ENCODE measurements at regions not wholly inside any gene's neighbourhood (a gene's known extent, or its start where the extent isn't known, plus 50 kb on each side); places are given as distances from the start of the nearest gene placed in this dataset.

DNA sequence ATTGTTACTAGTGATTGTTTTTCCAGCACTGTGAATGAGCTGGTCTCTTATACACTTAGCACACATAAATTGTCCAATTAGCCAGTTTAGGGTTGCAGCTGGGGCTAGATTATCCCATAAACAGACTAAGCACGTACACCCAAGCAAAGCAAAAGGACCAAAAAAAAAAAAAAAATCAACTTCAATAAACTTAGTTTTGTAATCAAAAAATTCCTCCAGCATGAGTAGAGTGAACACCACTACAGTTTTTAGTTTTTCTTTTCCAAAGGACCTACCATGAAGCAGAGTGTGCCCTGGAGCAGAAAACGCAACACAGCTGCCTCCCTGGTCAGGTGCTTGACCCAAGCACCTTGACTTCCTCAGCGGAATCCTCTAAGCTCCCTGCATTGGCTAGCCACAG, 249.4 kb upstream of the SLC14A2 start:
- H3K27me3 ChIP-seq, result no peaks in the 10 kb centered on the region
- intact Hi-C loops (cut with DNase I; ENCODE audit: low total_unique reads), result no loop called here
- H3K27ac ChIP-seq, result no peak overlapping the region
- H3K4me1 ChIP-seq, result peaks cover 10 to 22% of the 10 kb centered on the region in 2 donors
- no peak overlapping the region for H3K4me3 ChIP-seq
- in situ Hi-C loops (cut with MboI; ENCODE audit: low sequenced_read_pairs in 4 of 4), result no loop called here
- ATAC-seq, result no peak
- no peaks in the 10 kb centered on the region for H3K9me3 ChIP-seq
- H3K36me3 ChIP-seq, result no peaks in the 10 kb centered on the region
- no peak for DNase-seq
- TF ChIP-seq, protein P1, sequence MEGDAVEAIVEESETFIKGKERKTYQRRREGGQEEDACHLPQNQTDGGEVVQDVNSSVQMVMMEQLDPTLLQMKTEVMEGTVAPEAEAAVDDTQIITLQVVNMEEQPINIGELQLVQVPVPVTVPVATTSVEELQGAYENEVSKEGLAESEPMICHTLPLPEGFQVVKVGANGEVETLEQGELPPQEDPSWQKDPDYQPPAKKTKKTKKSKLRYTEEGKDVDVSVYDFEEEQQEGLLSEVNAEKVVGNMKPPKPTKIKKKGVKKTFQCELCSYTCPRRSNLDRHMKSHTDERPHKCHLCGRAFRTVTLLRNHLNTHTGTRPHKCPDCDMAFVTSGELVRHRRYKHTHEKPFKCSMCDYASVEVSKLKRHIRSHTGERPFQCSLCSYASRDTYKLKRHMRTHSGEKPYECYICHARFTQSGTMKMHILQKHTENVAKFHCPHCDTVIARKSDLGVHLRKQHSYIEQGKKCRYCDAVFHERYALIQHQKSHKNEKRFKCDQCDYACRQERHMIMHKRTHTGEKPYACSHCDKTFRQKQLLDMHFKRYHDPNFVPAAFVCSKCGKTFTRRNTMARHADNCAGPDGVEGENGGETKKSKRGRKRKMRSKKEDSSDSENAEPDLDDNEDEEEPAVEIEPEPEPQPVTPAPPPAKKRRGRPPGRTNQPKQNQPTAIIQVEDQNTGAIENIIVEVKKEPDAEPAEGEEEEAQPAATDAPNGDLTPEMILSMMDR (IDR thresholded peaks at IDR 0.05 in 4 of 5, conservative IDR thresholded peaks at IDR 0.05 in 1 of 5), result no peak
- TF ChIP-seq POLR2A (IDR thresholded peaks at IDR 0.05), result no peak

DNA sequence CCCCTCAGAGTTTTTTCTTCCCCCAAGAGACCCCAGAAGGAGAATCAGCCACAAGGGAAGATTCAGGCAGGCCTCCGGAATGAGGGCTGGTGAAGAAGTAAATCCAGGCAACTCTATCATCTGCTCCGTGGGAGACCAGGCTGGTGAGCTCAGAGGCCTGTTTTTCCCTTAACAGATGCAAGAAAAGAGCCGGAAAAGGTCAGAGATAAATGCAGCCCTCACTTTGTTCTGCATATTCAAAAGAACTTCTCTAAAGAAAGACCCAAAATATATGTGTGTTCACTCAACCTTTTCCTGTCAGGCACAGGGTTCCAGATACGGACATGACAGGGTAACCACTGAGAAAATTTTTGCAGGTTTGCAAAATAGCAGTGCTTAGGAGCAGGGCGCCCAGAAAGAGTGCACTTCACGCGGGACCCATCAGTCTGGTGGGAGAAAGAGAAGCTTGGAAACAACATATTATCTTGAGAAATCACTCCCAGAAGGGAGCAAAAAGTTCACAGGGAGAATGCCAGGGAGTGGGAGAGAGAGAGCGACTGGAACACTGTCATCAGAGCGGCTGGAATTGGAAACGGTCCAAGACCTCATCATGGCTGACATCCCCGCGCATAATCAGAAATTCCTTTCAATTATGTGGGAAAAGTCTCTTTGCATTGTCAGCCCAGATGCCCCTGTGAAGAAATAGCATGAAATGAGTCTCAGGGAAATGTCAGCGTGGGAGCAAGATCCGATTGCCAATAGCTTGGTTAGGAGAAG, 244.8 kb upstream of the SLC14A2 start:
- no peak overlapping the region for H3K4me3 ChIP-seq
- intact Hi-C loops (cut with DNase I; ENCODE audit: low total_unique reads) (no loop called here), in situ Hi-C loops (cut with MboI; ENCODE audit: low sequenced_read_pairs in 4 of 4) (no loop called here)
- peak in 1 of 2 donors; percentile 26 for ATAC-seq
- peak overlapping the region in 2 of 4 donors; percentile 22 to 23 for H3K27ac ChIP-seq
- H3K4me1 ChIP-seq, result peaks cover 7 to 14% of the 10 kb centered on the region in 2 donors
- no peak for TF ChIP-seq POLR2A (IDR thresholded peaks at IDR 0.05)
- TF ChIP-seq, protein P1 (IDR thresholded peaks at IDR 0.05 in 4 of 5, conservative IDR thresholded peaks at IDR 0.05 in 1 of 5), result no peak
- H3K9me3 ChIP-seq, result no peaks in the 10 kb centered on the region
- no peak for DNase-seq
- H3K27me3 ChIP-seq, result no peaks in the 10 kb centered on the region
- no peaks in the 10 kb centered on the region for H3K36me3 ChIP-seq

DNA sequence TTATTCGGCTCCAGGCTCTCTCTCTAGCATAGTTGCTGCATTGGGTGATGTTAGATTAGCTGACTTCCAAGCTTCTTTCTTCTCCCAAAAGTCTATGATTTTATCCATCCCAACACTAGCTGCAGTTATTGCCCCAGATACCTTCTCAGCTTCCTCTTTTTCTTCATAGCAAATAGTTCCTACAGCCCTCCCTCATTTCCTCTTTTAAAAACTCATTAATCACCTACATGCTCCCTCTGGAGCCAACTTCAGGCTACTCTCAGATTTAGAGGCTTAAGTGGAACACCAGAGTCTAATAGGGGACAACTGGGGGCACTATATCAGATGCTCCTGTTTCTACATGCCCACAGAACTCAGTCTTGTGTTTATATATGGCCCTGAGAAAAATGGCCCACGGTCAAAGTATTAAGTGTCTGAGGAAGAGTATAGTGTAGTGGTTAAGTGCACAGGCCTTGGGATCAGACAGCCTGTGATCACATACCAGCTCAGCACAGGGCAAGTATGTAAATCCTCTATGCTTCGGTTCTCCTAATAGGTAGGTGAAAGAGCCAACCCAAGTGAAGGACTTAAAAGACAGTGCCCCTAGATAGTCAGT, 241.9 kb upstream of the SLC14A2 start:
- Histone ChIP-seq H3K27me3 (no peaks in the 10 kb centered on the region), H3K4me3 (no peak overlapping the region), H3K4me1 (peaks cover 16 to 23% of the 10 kb centered on the region in 2 donors), H3K9me3 (no peaks in the 10 kb centered on the region), H3K27ac (no peak overlapping the region), H3K36me3 (no peaks in the 10 kb centered on the region)
- TF ChIP-seq POLR2A (IDR thresholded peaks at IDR 0.05), result no peak
- TF ChIP-seq, protein P1 (IDR thresholded peaks at IDR 0.05 in 4 of 5, conservative IDR thresholded peaks at IDR 0.05 in 1 of 5), result no peak
- no peak for DNase-seq
- intact Hi-C loops (cut with DNase I; ENCODE audit: low total_unique reads) (no loop called here), in situ Hi-C loops (cut with MboI; ENCODE audit: low sequenced_read_pairs in 4 of 4) (no loop called here)
- no peak for ATAC-seq

DNA sequence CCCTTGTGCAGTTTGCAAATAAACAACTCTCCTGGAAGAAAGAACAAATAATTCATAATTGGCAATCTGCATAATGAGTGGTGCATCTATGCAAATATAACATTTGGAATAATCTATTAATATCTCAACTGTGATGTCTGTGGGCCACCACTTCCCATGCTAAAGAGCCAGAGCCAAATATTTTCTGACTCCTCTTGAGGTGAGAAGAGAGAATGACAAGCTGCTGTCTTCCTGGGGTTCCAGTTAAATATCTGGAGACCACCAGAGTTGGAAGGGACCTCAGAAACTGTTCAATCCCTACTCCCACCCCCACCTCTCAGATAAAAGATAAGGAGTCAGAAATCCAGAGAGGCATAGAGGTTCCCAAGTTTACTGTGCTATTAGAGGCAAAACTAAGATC, 241.0 kb upstream of the SLC14A2 start:
- no peak for DNase-seq
- peaks cover 24 to 31% of the 10 kb centered on the region in 2 donors for H3K4me1 ChIP-seq
- in situ Hi-C loops (cut with MboI; ENCODE audit: low sequenced_read_pairs in 4 of 4), result no loop called here
- no peaks in the 10 kb centered on the region for H3K27me3 ChIP-seq
- intact Hi-C loops (cut with DNase I; ENCODE audit: low total_unique reads), result no loop called here
- ATAC-seq, result no peak
- H3K9me3 ChIP-seq, result no peaks in the 10 kb centered on the region
- no peaks in the 10 kb centered on the region for H3K36me3 ChIP-seq
- H3K27ac ChIP-seq, result no peak overlapping the region
- TF ChIP-seq, protein P1 (IDR thresholded peaks at IDR 0.05 in 4 of 5, conservative IDR thresholded peaks at IDR 0.05 in 1 of 5), result no peak
- TF ChIP-seq POLR2A (IDR thresholded peaks at IDR 0.05), result no peak
- H3K4me3 ChIP-seq, result no peak overlapping the region
